GM21786 (cell line): ENCODE measurements at regions not wholly inside any gene's neighbourhood (a gene's known extent, or its start where the extent isn't known, plus 50 kb on each side); places are given as distances from the start of the nearest gene placed in this dataset.

Source experiments
- ATAC-seq: cut with Tn5 transposase; IDR thresholded peaks from one replicate; pipeline ENCODE4 v1.9.1; 2021; ENCODE audit not compliant: unreplicated experiment

GRCh38 chr10:10438335-10439100, 579.2 kb upstream of the CELF2 start:
- ATAC-seq: no peak

GRCh38 chr10:10456856-10457255, 560.8 kb upstream of the CELF2 start:
- ATAC-seq: no peak

DNA sequence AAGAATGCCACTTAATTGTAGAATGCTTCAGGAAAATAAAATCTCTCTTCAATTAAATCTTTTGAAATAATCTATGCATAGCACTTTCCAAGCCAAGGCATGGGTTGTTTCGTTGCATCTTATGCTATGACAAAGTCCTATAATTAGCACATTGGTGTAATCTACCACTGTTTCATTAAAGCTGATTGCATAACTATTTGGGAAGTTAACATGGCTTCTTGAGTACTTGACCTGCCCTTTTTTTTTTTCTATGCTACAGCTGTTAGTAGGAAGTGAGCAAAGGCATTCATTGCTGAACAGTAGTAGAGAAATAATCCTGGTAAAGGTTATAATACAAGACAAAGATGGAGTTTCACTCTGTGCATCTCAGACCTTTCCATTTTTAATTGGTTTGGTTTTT, 557.2 kb upstream of the CELF2 start:
- ATAC-seq: no peak

GRCh38 chr10:10462151-10462941, 555.3 kb upstream of the CELF2 start:
- no peak for ATAC-seq

DNA sequence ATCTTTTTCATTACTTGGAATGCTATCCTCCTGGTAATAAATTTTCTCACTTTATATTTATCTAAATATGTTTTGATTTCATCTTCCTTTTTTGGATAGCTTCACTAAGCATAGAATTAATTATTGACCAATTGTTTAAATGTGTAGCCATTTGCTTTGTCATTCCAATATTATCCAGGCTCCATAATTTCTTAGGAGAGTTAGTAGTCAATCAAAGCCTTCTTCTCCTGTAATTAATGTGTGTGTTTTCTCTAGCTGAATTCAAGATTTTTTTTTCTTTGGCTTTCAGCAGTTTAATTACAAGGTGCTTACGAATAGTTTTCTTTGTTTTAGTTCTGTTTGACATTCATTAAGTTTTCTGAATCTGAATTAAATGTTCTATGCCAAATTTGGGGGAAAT, 545.9 kb upstream of the CELF2 start:
- no peak for ATAC-seq

DNA sequence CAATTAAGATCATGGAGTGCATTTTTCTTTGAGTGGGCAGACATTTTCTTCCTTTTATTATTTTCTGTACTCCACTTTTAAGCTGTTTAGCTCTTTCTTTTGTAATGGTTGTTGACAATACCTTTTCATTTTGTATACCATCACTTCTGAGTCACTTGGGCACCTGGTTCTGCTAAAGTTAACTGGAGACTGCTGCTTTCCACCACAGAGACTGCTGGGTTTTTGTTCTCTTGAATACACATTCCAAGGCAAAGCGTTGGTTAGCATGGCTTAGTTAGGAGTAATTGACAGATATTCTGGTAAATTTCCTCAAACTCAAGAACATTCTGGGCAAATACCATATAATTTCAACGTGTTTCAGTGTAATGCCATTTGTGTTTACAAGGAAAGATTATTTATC, 541.9 kb upstream of the CELF2 start:
- ATAC-seq: no peak

DNA sequence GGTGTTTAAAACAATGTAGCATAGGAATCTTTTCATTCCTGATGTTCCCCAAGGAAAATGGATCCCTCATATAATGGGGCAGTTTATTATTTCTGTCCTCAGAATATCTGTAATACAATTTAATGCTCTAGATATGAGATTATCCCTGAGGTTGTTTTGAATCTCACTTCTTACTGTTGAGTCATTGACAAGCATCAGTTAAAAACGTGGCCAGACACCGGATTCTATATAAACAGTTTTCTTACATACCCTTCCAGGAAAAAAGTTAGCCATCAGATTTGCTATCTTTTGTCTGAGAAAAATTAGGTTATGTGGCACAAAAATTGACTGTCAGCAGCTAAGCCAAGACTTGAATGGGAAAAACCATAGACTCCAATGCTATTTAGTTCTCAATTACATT, 539.8 kb upstream of the CELF2 start:
- no peak for ATAC-seq

DNA sequence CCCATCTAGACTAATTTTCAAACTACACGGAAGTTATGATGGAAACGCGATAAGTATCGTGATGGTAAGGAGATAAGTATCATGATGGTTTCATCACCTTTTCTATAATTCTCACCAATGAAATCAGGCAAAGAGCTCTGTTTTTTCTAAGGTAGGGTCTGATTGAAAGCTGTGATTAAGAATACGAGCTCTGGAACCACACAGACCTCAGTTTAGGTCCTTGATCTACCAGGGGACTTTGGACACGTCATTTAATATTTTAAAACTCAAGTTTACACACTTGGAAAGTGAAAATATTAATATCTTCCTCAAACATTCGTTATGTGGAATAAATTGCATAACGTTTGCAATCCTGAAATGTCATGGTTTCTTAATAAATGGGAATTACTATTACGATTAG, 538.2 kb upstream of the CELF2 start:
- ATAC-seq: no peak

GRCh38 chr10:10482613-10483012, 535.1 kb upstream of the CELF2 start:
- no peak for ATAC-seq

- ATAC-seq: no peak
Observed at GRCh38 chr10:10489076-10489475, 528.6 kb upstream of the CELF2 start.

- ATAC-seq: no peak
Observed at GRCh38 chr10:10489805-10490571, 527.7 kb upstream of the CELF2 start.

DNA sequence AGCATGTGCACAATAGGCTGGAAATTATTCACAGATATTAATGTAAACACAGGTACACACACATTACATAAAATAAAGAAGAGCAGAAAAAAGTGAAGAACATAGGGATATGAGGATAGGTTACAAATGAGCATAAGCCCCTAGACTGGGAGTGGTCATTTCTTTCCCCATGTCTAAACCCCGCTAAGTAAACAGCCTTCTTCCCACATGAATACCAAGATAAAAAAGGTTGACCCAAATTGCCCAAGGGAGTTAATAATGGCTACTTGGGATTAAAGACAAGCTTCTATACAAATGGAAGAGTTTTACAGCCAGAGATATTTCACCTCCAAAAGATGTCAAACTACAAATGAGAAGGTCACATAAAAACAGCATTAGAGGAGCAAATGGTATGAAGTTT, 527.1 kb upstream of the CELF2 start:
- no peak for ATAC-seq

GRCh38 chr10:10492420-10492819, 525.3 kb upstream of the CELF2 start:
- no peak for ATAC-seq

- ATAC-seq: no peak
Observed at GRCh38 chr10:10493833-10494232, 523.8 kb upstream of the CELF2 start.

DNA sequence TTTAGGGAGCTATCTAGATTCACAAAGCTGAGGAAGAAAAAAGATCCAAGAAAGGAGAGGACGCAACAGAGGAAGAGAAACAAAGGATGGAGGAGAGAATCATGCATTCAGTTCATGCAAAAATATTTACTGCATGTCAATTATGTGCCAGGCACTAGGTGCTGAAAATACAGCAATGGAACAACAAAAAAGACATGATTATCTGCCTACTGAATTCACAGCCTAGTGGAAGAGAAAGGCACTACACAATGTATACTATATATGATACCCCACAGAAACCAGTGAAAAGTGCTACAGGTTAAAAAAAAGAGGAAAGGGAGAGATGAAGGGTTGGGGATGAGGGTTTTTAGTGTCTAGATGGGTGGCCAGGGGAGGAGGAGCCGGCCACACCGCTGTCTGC, 520.4 kb upstream of the CELF2 start:
- ATAC-seq: no peak

DNA sequence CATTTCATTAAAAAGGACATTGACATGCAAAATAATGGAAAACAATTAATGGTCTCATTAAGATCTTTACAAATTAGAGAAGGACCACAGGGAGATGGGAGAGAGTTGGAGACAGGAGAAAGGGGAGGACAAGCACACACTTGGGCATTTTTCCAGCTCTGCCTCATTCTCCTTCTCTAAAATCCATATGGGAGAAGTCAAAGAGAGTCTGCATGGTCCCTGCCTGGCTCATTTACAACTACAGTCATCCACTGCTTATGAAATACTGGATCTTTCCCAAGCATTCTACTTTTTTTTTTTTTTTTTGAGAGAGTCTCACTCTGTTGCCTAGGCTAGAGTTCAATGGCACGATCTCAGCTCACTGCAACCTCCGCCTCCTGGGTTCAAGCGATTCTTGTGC, 518.9 kb upstream of the CELF2 start:
- ATAC-seq: no peak

- no peak for ATAC-seq
Observed at GRCh38 chr10:10499839-10500238, 517.8 kb upstream of the CELF2 start.

DNA sequence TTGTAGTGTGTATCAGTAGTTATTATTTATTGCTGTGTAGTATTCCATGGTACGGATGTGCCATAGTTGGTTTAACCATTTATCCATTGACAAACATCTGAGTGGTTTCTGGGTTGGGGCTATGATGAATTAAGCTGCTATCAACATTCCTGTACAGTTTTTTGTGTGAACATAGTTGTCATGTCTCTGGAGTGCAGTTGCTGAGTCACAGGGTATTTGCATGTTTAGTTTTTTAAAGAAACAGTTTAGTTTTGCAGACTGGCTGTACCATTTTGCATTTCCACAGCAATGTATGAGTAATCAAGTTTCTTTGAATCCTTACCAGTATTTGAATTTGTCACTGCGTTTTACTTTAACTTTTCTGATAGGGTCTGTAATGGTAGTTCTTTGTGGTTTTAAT, 516.7 kb upstream of the CELF2 start:
- no peak for ATAC-seq

DNA sequence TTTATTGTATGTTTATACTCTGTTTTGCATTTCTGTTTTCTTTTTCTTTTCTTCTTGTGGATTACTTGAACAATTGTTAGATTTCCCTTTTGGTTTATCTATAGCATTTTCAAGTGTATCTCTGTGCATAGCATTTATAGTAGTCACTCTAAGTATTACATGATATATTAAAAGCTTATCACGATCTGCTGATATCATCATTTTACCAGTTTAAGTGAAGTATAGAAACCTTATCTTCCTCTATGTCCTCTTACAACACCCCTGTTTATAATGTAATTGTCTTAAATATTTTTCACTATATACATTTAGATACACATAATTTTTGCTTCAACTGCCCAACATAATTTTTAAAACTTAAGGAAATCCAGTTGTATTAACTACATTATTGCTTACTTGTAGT, 513.9 kb upstream of the CELF2 start:
- no peak for ATAC-seq

GRCh38 chr10:10508211-10508610, 509.5 kb upstream of the CELF2 start:
- ATAC-seq: no peak

GRCh38 chr10:10510179-10510578, 507.5 kb upstream of the CELF2 start:
- no peak for ATAC-seq

DNA sequence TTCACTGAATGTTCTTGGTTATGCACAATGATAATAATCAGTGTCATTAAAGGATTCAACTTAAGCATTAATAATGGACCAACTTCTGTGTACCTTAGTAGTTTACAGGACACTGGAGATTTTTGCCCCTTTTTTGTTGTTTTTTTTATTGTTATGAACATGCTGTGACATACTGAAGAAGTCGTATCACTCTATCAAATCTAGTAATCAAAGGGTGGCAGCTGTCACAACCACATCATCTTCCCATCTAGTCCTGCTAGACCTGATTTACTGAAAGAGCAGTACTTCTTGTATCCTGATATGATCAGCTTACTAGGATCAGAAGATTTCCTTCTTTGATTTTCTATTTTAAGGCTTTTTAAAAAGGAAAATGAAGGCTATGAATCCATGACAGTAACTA, 504.6 kb upstream of the CELF2 start:
- ATAC-seq: no peak
